ENCODE measurements at regions not wholly inside any gene's neighbourhood (a gene's known extent, or its start where the extent isn't known, plus 50 kb on each side); places are given as distances from the start of the nearest gene placed in this dataset.

GRCh38 chr1:69455718-69456117 lies 112.0 kb upstream of the LRRC7 start:
- H3K27ac ChIP-seq, result no peak overlapping the region
- ATAC-seq (no peak), DNase-seq (no peak)
- H3K4me1 ChIP-seq, result no peaks in the 10 kb centered on the region
- H3K4me3 ChIP-seq, result no peak overlapping the region
- in situ Hi-C loops (cut with MboI; ENCODE audit: low sequenced_read_pairs in 4 of 4), result no loop called here
- H3K9me3 ChIP-seq, result no peaks in the 10 kb centered on the region
- intact Hi-C loops (cut with DNase I; ENCODE audit: low total_unique reads), result no loop called here
- TF ChIP-seq CTCF (IDR thresholded peaks at IDR 0.05 in 4 of 5, conservative IDR thresholded peaks at IDR 0.05 in 1 of 5), result no peak
- TF ChIP-seq POLR2A (IDR thresholded peaks at IDR 0.05), result no peak
- no peaks in the 10 kb centered on the region for H3K27me3 ChIP-seq
- no peaks in the 10 kb centered on the region for H3K36me3 ChIP-seq

GRCh38 chr1:69459244-69459643 lies 108.5 kb upstream of the LRRC7 start:
- no peak for ATAC-seq
- intact Hi-C loops (cut with DNase I; ENCODE audit: low total_unique reads) (no loop called here), in situ Hi-C loops (cut with MboI; ENCODE audit: low sequenced_read_pairs in 4 of 4) (no loop called here)
- no peak overlapping the region for H3K27ac ChIP-seq
- no peaks in the 10 kb centered on the region for H3K9me3 ChIP-seq
- H3K36me3 ChIP-seq, result no peaks in the 10 kb centered on the region
- H3K27me3 ChIP-seq, result no peaks in the 10 kb centered on the region
- DNase-seq, result no peak
- no peaks in the 10 kb centered on the region for H3K4me1 ChIP-seq
- TF ChIP-seq POLR2A (IDR thresholded peaks at IDR 0.05) (no peak), CTCF (IDR thresholded peaks at IDR 0.05 in 4 of 5, conservative IDR thresholded peaks at IDR 0.05 in 1 of 5) (no peak)
- H3K4me3 ChIP-seq, result no peak overlapping the region

GRCh38 chr1:69475021-69475420 lies 92.7 kb upstream of the LRRC7 start:
- Histone ChIP-seq H3K27ac (no peak overlapping the region), H3K4me3 (no peak overlapping the region), H3K4me1 (no peaks in the 10 kb centered on the region), H3K27me3 (no peaks in the 10 kb centered on the region), H3K36me3 (no peaks in the 10 kb centered on the region), H3K9me3 (no peaks in the 10 kb centered on the region)
- no peak for ATAC-seq
- no peak for TF ChIP-seq CTCF (IDR thresholded peaks at IDR 0.05 in 4 of 5, conservative IDR thresholded peaks at IDR 0.05 in 1 of 5)
- no peak for TF ChIP-seq POLR2A (IDR thresholded peaks at IDR 0.05)
- in situ Hi-C loops (cut with MboI; ENCODE audit: low sequenced_read_pairs in 4 of 4) (no loop called here), intact Hi-C loops (cut with DNase I; ENCODE audit: low total_unique reads) (no loop called here)
- DNase-seq, result no peak

GRCh38 chr1:69479734-69480133 lies 88.0 kb upstream of the LRRC7 start:
- no peaks in the 10 kb centered on the region for H3K27me3 ChIP-seq
- DNase-seq (no peak), ATAC-seq (no peak)
- H3K4me1 ChIP-seq, result no peaks in the 10 kb centered on the region
- no peak overlapping the region for H3K27ac ChIP-seq
- intact Hi-C loops (cut with DNase I; ENCODE audit: low total_unique reads), result no loop called here
- TF ChIP-seq CTCF (IDR thresholded peaks at IDR 0.05 in 4 of 5, conservative IDR thresholded peaks at IDR 0.05 in 1 of 5), result no peak
- TF ChIP-seq POLR2A (IDR thresholded peaks at IDR 0.05), result no peak
- H3K9me3 ChIP-seq, result no peaks in the 10 kb centered on the region
- in situ Hi-C loops (cut with MboI; ENCODE audit: low sequenced_read_pairs in 4 of 4), result no loop called here
- no peaks in the 10 kb centered on the region for H3K36me3 ChIP-seq
- no peak overlapping the region for H3K4me3 ChIP-seq

- no peak overlapping the region for H3K27ac ChIP-seq
- ATAC-seq (no peak), DNase-seq (no peak)
- TF ChIP-seq POLR2A (IDR thresholded peaks at IDR 0.05), result no peak
- TF ChIP-seq CTCF (IDR thresholded peaks at IDR 0.05 in 4 of 5, conservative IDR thresholded peaks at IDR 0.05 in 1 of 5), result no peak
- H3K4me3 ChIP-seq, result no peak overlapping the region
- H3K27me3 ChIP-seq, result no peaks in the 10 kb centered on the region
- H3K9me3 ChIP-seq, result no peaks in the 10 kb centered on the region
- in situ Hi-C loops (cut with MboI; ENCODE audit: low sequenced_read_pairs in 4 of 4) (no loop called here), intact Hi-C loops (cut with DNase I; ENCODE audit: low total_unique reads) (no loop called here)
- no peaks in the 10 kb centered on the region for H3K36me3 ChIP-seq
- no peaks in the 10 kb centered on the region for H3K4me1 ChIP-seq
Observed at GRCh38 chr1:69483246-69483645, 84.5 kb upstream of the LRRC7 start.

All from gastrocnemius medialis (tissue), 4 donors.